NCI-H748 treated with DMSO at 0.1 percent for 48 hours (cell line): ENCODE measurements at regions not wholly inside any gene's neighbourhood (a gene's known extent, or its start where the extent isn't known, plus 50 kb on each side); places are given as distances from the start of the nearest gene placed in this dataset.
"Not testable (repeated sequence)": the region's sequence is repeated elsewhere in the genome, so short reads cannot be mapped to it uniquely, and the experiment has no call there.

Experiments
- DNase-seq: peaks from one replicate; lab custom pipeline; 2025; lab: John Stamatoyannopoulos, UW

GRCh38 chr6:156601152-156602065 lies 175.8 kb upstream of the ARID1B start:
- no peak for DNase-seq

GRCh38 chr6:156600678-156601077 lies 176.5 kb upstream of the ARID1B start:
- no peak for DNase-seq

GRCh38 chr6:156599978-156600590 lies 177.1 kb upstream of the ARID1B start:
- DNase-seq = no peak

- no peak for DNase-seq
These were observed 177.8 kb upstream of the ARID1B start for GRCh38 chr6:156599366-156599765.

- DNase-seq = peak; percentile 56
These were observed 178.4 kb upstream of the ARID1B start for GRCh38 chr6:156598855-156599180.

GRCh38 chr6:156598071-156598854 lies 178.9 kb upstream of the ARID1B start:
- DNase-seq = no peak

- no peak for DNase-seq
These were observed 180.1 kb upstream of the ARID1B start for GRCh38 chr6:156597095-156597494.

- no peak for DNase-seq
These were observed 181.7 kb upstream of the ARID1B start for GRCh38 chr6:156595476-156595875.

GRCh38 chr6:156593893-156594292 lies 183.3 kb upstream of the ARID1B start:
- no peak for DNase-seq

- DNase-seq = no peak
These were observed 184.1 kb upstream of the ARID1B start for GRCh38 chr6:156593127-156593526.

GRCh38 chr6:156590482-156590881 lies 186.7 kb upstream of the ARID1B start:
- DNase-seq = no peak

GRCh38 chr6:156589281-156589680 lies 187.9 kb upstream of the ARID1B start:
- DNase-seq = no peak

- DNase-seq = no peak
These were observed 189.4 kb upstream of the ARID1B start for GRCh38 chr6:156587751-156588301.

GRCh38 chr6:156587071-156587470 lies 190.1 kb upstream of the ARID1B start:
- DNase-seq = no peak

- DNase-seq = peak; percentile 60
These were observed 191.3 kb upstream of the ARID1B start for GRCh38 chr6:156585859-156586258.

GRCh38 chr6:156584121-156584520 lies 193.1 kb upstream of the ARID1B start:
- not testable (repeated sequence) for DNase-seq

- no peak for DNase-seq
These were observed 194.1 kb upstream of the ARID1B start for GRCh38 chr6:156583083-156583482.

GRCh38 chr6:156582509-156582992 lies 194.6 kb upstream of the ARID1B start:
- peak; percentile 91 for DNase-seq

- no peak for DNase-seq
These were observed 197.6 kb upstream of the ARID1B start for GRCh38 chr6:156579564-156579963.

- no peak for DNase-seq
These were observed 199.4 kb upstream of the ARID1B start for GRCh38 chr6:156577749-156578148.

- DNase-seq = no peak
These were observed 201.8 kb upstream of the ARID1B start for GRCh38 chr6:156575361-156575760.

- no peak for DNase-seq
These were observed 212.4 kb upstream of the ARID1B start for GRCh38 chr6:156564807-156565149.
